ENCODE measurements at regions not wholly inside any gene's neighbourhood (a gene's known extent, or its start where the extent isn't known, plus 50 kb on each side); places are given as distances from the start of the nearest gene placed in this dataset.

- no peak for DNase-seq (ENCODE audit: low read depth)
Observed at GRCh38 chr1:212225871-212226302, 59.3 kb upstream of the PPP2R5A start.

GRCh38 chr1:212226467-212226866 is 58.7 kb upstream of the PPP2R5A start:
- no peak for DNase-seq (ENCODE audit: low read depth)

GRCh38 chr1:212228076-212228475 is 57.1 kb upstream of the PPP2R5A start:
- peak; percentile 8 for DNase-seq (ENCODE audit: low read depth)

- DNase-seq (ENCODE audit: low read depth): no peak
Observed at GRCh38 chr1:212228591-212229119, 56.6 kb upstream of the PPP2R5A start.

- DNase-seq (ENCODE audit: low read depth): peak; percentile 43
Observed at GRCh38 chr1:212229654-212230053, 55.6 kb upstream of the PPP2R5A start.

GRCh38 chr1:212230329-212230728 is 54.9 kb upstream of the PPP2R5A start:
- no peak for DNase-seq (ENCODE audit: low read depth)

- no peak for DNase-seq (ENCODE audit: low read depth)
Observed at GRCh38 chr1:212231372-212231771, 53.8 kb upstream of the PPP2R5A start.

- DNase-seq (ENCODE audit: low read depth): no peak
Observed at GRCh38 chr1:212232090-212232489, 53.1 kb upstream of the PPP2R5A start.

- DNase-seq (ENCODE audit: low read depth): no peak
Observed at GRCh38 chr1:212233321-212233720, 51.9 kb upstream of the PPP2R5A start.

GRCh38 chr1:212234431-212235395 is 50.5 kb upstream of the PPP2R5A start:
- DNase-seq (ENCODE audit: low read depth): peak; percentile 87
